CD4-positive, alpha-beta T cell treated with Interleukin-2 at 100 ng/mL for 4 hours (primary cell): ENCODE measurements at regions not wholly inside any gene's neighbourhood (a gene's known extent, or its start where the extent isn't known, plus 50 kb on each side); places are given as distances from the start of the nearest gene placed in this dataset.
"Not testable (repeated sequence)": the region's sequence is repeated elsewhere in the genome, so short reads cannot be mapped to it uniquely, and the experiment has no call there.

Experiments used
- DNase-seq: peaks from one replicate; pipeline ENCODE4 v3.0.0-alpha.2; 2020; ENCODE audit warnings: low spot score

DNA sequence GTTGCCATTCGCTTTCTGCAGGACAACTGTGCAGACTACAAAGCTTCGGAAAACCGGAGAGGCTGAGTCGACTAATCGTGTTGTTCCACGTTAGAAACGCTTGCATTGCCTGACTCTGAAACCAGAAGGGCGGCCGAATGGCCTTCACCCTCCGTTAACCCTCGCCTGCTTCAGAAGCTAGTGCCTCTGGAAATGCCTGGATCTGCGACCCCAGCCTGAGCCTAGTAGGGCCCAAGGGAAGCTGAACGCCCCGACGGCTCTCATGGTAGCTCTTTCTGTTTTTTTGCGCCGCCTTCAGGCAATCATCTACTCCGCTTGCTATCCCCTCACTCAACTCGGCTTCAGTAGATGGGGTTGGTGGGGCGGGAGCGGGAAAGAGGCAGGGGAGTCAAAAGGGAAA, 117.3 kb downstream of the PPIAL4A start:
- not testable (repeated sequence) for DNase-seq

DNA sequence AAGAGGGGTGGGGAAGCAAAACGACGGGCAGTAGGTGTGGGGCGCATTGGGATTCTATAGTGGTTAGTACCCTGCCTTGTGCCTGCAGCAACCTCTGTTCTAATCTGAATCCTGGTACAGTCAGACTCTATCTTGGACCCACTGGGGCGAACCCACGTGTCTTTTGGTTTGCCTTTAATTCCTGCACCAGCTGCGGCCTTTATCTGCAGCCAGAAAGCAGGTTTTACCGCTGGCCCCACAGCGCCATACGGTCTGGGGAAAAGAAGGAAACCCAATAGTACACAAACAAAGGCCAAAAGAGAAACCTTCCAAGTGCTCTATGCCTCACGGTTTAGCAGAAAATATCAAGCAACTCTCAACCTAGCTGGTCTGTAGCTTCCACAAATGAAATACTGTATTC, 118.2 kb downstream of the PPIAL4A start:
- not testable (repeated sequence) for DNase-seq

DNA sequence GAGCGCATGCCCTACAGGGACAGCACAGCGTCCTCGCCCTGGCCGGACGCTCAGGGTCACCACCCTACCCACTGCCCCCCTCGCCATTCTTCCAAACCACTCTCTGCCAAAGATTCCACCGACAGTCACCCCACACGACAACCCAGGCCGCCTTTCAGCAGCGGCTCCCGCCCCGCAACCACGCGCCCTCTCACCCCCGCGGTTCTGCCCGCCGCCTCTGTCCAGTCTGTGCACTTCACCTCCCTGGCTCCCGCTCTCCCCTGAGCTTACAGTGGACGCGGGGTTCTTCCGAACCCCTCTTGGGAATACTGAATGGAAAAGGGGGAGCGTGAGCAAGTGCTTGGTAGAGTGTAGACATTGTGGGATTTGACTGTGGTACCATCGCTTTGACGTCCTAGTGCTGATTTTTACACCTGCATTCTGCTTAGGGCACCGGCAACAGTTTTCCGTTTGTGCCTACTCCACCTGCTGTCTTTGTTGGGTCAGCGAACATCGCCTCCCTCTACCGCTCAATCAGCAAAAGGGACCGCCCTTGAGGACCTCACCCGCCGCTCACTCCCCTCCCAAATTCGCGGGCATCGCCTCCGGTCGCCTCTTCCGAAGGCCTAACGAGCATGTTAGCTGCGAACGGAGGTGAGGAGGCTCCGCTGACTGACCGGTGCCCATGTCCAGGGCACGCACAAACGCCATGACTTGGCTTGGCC, 119.1 kb downstream of the PPIAL4A start:
- DNase-seq, result not testable (repeated sequence)

DNA sequence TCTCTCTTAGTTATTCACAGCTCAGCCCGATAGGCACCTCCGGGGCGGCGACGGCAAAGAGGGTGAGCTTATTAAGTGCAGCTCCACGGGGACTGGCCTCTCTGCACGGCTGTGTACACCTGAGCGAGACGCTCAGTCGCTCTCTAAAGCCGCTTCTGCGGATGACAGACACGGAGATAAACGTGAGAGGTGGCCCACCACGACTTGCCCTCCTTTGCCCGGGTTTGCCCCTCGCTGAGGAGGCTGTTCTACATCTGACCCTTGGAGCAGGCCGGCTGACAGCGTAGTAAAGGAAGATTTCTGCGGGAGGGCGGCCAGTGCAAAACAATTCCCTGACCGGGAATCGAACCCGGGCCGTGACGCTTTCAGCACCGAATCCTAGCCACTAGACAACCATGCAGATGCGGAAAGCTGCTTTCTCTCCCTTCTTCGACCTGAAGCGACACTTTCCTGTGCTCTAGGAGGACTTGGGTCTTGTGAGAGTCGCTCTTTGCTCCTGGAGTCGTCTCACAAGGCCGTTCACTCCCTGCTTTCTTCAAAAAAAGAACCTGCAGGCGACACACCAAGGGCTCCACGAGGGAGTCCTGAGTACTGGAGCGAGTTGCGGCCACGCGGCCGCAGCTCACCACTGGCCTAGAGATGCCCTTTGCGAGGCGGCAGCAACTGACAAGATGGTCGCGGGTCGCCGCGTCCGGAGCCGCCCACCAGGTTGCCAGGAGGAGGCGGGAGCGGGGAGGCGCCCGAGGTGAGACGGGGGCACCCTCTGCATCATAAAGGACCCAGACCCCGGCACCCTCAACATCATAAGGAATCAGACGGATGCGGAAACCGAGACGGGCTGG, 119.9 kb downstream of the PPIAL4A start:
- DNase-seq, result peak; percentile 33

- DNase-seq, result not testable (repeated sequence)
Measured at GRCh38 chr1:121010141-121010540, 120.6 kb downstream of the PPIAL4A start.

- DNase-seq, result not testable (repeated sequence)
Measured at GRCh38 chr1:121013181-121013580, 123.6 kb downstream of the PPIAL4A start.

GRCh38 chr1:121016182-121017028, 126.8 kb downstream of the PPIAL4A start:
- peak; percentile 27 for DNase-seq

DNA sequence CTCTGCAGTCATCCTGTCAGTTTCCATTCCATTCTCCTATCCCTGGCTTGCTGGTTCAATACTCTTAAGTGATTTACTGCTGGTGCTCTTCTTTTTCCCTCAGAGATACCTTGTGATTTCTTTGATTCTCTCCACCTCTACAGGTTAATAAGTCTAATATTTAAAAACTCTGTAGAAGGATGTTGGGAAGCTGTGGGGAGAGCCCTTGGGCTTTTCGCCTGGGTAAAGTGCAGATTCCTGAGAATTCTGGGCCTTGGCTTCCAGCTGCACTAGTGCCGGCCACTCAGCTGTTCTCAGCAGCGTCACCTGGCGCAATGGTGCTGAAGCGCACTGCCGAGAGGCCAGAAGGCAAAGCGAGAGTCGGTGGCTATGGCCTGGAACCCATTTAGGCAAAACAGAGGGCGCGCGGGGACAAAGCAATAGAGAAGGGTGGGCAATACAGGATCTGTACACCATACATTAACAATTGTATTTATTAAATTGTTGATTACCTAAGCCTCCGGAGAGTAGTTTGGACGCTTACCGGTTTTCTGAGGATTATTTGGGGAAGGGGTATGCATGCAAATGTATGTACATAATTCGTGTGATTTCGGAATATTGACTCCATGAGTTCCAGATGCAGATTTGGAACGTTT, 130.3 kb downstream of the PPIAL4A start:
- DNase-seq, result not testable (repeated sequence)

- DNase-seq, result peak; percentile 47
Measured at GRCh38 chr1:121020350-121021236, 131.0 kb downstream of the PPIAL4A start.

DNA sequence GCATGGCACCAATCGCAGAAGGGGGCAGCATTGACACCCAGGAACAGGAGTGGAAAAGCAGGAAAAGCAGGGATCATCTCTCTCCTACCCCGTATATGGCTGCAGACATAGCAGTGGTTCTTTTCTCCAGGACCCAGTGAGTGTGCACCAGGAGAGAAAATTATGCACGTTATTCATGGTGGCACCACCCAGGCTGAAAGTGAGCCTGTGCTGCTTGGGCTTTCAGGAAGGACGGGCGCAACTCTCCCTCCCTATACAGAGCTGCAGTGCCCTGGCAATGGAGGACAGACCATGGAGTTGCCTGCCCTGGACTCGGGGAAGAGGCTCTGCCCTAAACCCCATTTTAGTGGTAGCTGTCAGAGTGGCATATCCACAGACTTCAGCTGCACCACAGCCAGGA, 132.1 kb downstream of the PPIAL4A start:
- not testable (repeated sequence) for DNase-seq

DNA sequence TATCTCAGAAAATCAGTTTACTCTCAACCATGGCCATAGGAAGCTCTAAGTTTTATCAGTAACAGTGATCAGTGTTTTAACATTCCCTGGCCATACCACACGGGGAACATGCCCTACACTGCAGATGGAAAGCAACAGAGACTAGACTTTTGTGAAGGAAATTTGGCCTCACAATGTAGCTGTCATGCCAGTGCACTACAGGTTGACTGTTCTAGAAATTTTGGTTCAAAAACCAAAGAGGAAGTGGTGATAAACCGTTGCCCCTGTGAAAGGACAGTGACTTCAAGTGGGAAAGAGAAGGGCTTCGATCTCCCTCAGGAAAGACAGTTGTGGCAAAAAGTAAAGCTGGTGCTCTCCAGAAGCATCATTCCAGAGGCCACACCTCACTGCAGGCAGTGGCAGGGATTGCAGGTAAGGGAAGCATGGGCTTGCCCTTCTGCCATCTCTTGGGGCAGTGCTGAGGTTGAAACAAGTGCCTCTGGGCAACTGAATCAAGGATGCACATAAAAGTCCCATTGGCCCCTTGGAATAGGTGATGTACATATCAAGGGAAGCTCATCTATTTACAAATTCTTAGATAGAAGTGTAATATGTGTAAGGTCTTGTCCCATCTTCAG, 143.4 kb downstream of the PPIAL4A start:
- not testable (repeated sequence) for DNase-seq

- DNase-seq, result not testable (repeated sequence)
Measured at GRCh38 chr1:121036792-121037191, 147.2 kb downstream of the PPIAL4A start.

GRCh38 chr1:121040974-121041373, 143.2 kb downstream of the FAM72B start:
- DNase-seq, result not testable (repeated sequence)

GRCh38 chr1:121041497-121041896, 142.6 kb downstream of the FAM72B start:
- not testable (repeated sequence) for DNase-seq

DNA sequence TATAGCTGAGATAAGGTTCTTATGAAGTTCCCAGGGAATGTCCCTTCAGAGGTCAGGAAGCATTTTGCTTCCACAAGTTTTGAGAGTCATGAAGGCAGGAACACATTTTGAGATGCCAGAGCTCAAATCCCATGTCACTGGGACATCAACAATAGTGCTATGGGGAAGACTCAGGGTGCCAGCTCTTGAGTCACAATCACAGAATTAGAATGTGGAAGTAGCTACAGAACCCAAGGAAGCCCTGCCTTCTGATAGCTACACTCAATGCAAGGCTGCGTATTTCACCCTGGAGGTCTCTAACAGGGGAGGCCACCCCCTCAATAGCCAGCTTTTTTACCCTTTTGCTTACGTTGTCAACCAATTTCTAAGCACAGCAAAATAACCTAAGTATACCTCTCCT, 141.3 kb downstream of the FAM72B start:
- not testable (repeated sequence) for DNase-seq

DNA sequence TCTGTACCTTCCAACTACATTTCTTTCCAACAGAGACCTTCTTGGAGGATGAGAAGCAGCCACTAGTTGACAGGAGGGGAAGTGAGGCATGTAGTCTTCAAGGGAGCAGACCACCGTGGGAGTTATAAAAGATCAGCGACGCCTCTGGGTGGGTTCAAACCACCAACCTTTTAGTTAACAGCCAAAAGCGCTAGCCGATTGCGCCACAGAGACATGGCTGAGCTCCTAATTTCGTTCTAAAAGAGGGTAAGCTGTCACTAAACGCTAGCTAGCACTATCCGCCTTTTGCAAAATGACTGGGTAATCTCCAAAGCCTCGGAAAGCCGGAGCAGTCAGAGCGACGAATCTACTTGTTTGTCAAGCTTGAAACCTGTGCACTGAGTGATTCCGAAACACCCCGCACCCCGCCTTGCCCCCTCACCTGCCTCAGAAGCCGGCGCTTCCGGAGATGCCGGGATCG, 135.8 kb downstream of the FAM72B start:
- not testable (repeated sequence) for DNase-seq

DNA sequence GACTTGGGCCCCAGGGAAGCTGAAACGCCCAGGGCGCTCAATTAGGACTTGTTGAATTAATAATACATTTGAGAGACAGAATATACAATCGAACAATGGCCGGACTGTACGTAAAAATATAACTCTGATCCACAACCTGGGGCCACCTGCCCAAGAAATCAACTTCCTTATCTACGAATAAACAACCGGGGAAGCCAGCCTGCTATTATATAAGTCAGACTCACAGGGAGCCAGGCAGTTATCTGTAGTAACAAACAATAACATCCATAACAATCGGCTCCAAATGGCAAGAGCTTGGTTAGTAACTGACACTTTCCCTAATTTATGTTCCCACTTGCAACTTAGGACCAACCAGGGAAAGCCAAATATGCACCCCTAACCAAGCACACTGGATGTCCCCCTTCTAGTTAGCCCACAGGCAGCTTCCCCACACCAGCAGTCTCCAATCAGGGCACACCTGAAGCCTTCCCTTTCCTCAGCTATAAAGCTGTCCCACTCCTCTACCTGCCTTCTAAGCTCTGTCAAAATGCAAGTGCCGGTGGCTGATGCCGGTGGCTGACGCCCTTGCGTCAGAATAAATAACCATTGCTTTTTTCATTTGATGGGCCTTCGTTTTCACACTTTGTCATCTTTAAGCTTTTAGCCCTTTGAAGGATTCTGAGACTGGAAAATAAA, 135.2 kb downstream of the FAM72B start:
- DNase-seq, result not testable (repeated sequence)

DNA sequence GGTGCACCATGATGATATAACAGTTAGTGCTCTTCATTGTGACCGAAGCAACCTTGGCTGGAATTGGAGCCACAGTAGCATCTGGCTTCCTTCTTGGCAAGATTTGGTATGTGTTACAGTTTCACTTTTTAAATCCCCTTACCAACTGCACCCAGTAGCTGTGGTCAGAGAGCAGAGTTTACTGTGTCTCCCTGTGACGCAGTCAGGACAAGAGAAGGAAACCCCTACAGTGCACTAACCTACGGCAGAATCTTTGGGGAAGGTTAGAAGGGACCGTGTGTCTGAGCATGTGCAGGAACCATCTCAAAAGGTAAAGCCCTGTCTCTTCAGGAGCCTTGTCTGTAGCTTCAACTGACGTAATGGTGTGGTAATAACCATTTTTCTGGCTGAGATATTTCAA, 134.0 kb downstream of the FAM72B start:
- DNase-seq, result not testable (repeated sequence)

DNA sequence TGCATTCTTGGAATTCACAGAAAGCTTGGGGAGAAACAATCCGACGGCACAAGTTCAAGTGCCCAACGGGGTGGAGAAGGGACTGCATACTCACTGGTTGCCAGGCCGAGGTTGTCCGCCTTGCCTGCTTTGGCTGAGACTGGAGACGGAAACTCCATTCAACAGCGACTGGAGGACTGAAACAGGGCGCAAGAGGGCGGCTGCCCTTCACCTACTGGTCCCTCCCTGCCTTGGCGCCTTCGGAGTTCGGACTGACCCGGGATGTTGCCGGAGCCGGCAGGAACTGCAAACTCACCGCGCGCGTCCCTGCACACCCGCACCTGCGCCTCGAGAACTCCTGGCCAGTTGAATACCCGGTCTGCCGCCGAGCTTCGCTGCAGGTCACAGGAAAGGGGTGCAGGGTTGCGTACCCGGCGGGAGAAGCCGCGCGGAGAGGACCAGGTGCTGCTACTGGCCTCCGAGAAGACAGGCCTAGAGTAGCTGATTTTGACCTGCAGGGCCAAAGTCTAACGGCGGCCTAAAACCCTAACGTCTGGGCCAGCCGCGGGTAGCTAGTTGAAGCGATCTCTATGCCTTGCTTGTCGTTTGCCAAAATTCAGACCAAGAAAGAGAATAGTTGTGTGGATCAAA, 132.9 kb downstream of the FAM72B start:
- DNase-seq, result not testable (repeated sequence)
